Prostate gland (tissue), 2 donors: ENCODE measurements at regions not wholly inside any gene's neighbourhood (a gene's known extent, or its start where the extent isn't known, plus 50 kb on each side); places are given as distances from the start of the nearest gene placed in this dataset.

Experiments used
- DNase-seq: peaks from one replicate; pipeline ENCODE4 v3.0.0-alpha.2; 2019; ENCODE audit warnings: low spot score
- H3K27ac ChIP-seq, 2 donors: fragments of 200-600 bp; sonication (generic); 2 replicates each; pipeline ENCODE4 v1.5.1; 2017 to 2019
- H3K27me3 ChIP-seq: fragments of 200-600 bp; sonication (generic); replicated peaks from 2 replicates; pipeline ENCODE4 v1.5.1; 2019; ENCODE audit not compliant: insufficient read depth
- H3K36me3 ChIP-seq, 2 donors: fragments of 200-600 bp; sonication (generic); 1 replicate in 1 of 2; 2 replicates in 1 of 2; pipeline versions ENCODE4 v1.5.1 to v1.8.1; 2017 to 2019
- H3K4me1 ChIP-seq: fragments of 200-600 bp; sonication (generic); replicated peaks from 2 replicates; pipeline ENCODE4 v1.5.1; 2019
- H3K4me3 ChIP-seq, 2 donors: fragments of 200-600 bp; sonication (generic); 2 replicates each; pipeline ENCODE4 v1.5.1; 2017 to 2019
- H3K9me3 ChIP-seq: fragments of 200-600 bp; sonication (generic); 2 replicates; pipeline ENCODE4 v1.5.1; 2017
- POLR2A ChIP-seq: fragments of 450-650 bp; IDR thresholded peaks from one replicate; pipeline ENCODE4 v1.6.1; 2016; ENCODE audit warnings: antibody characterized with exemption, mild to moderate bottlenecking
- POLR2AphosphoS5 ChIP-seq: sonication (generic); formaldehyde crosslinking; IDR thresholded peaks from one replicate; pipeline ENCODE4 v1.6.1; 2017; ENCODE audit warnings: antibody characterized with exemption
- WGBS: methylation state at CpG from one replicate; pipeline ENCODE4 v1.1.5; 2018; 5-methylcytosine and 5-hydroxymethylcytosine counted together
- intact Hi-C: fragments of 100-400 bp; cut with DNase I; formaldehyde crosslinking; loops from one replicate; pipeline ENCODE4 v1.14.2; 2022
- TF ChIP-seq, protein P1 (sequence below), 4 experiments: fragments of 200-600 bp in 2 of 4; fragments of 450-650 bp in 2 of 4; sonication (generic) in 2 of 4; IDR thresholded peaks; 1 replicate in 3 of 4; 2 replicates in 1 of 4; pipeline ENCODE4 v1.5.1; 2016 to 2019; ENCODE audit warnings: antibody characterized with exemption in 4 of 4, mild to moderate bottlenecking in 2 of 4, moderate library complexity in 2 of 4

DNA sequence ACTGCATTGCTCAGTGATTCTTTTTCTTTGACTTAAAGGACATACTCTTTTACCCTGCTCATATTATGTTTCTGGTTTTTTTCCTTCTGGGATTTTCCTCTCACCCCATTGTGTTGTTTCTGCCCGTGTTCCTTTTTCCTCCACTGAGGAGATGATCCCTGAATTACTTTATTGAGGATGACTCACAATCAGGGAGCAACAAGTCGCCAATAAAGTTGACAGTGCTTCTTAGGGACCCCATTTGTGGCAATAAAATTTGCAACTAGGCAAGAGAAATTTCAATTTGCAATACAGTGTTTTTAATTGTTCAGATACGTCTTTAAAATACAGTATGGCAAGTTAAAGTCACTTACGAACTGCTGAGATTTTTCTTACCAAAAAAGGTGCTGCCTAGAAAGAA, 217.9 kb downstream of the SOX4 start:
- TF ChIP-seq POLR2AphosphoS5 (peak; percentile 5), POLR2A (no peak)
- TF ChIP-seq, protein P1, sequence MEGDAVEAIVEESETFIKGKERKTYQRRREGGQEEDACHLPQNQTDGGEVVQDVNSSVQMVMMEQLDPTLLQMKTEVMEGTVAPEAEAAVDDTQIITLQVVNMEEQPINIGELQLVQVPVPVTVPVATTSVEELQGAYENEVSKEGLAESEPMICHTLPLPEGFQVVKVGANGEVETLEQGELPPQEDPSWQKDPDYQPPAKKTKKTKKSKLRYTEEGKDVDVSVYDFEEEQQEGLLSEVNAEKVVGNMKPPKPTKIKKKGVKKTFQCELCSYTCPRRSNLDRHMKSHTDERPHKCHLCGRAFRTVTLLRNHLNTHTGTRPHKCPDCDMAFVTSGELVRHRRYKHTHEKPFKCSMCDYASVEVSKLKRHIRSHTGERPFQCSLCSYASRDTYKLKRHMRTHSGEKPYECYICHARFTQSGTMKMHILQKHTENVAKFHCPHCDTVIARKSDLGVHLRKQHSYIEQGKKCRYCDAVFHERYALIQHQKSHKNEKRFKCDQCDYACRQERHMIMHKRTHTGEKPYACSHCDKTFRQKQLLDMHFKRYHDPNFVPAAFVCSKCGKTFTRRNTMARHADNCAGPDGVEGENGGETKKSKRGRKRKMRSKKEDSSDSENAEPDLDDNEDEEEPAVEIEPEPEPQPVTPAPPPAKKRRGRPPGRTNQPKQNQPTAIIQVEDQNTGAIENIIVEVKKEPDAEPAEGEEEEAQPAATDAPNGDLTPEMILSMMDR (IDR thresholded peaks at IDR 0.05): no peak
- 46% methylated on average over 4 of the region's 4 CpGs for whole genome bisulfite sequencing
- Histone ChIP-seq H3K27me3 (no peaks in the 10 kb centered on the region), H3K9me3 (no peaks in the 10 kb centered on the region), H3K4me1 (no peaks in the 10 kb centered on the region), H3K27ac (peak overlapping the region in 1 of 2 donors; percentile 1), H3K36me3 (no peaks in the 10 kb centered on the region), H3K4me3 (no peak overlapping the region)
- intact Hi-C loops: no loop called here
- no peak for DNase-seq

DNA sequence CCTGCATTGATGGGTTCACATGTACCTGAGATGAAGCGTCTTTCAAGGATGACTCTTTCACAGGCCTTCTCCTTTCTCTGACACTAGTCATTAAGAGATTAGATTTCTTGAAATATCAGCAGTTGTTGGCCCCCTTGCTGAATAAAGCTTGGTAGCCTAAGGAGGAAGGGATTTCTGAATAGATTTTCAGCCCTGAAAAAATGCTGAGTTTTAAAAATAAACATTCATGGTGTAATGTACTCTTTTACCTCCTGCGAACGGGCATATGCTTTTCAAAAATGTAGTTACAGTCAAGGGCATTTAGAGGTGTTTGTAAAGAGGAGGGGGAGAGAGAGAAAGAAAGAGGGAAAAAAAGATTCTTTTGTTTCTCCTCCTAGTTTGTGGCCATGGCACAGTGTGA, 222.7 kb downstream of the SOX4 start:
- Histone ChIP-seq H3K9me3 (no peaks in the 10 kb centered on the region), H3K36me3 (no peaks in the 10 kb centered on the region), H3K4me3 (no peak overlapping the region), H3K27ac (no peak overlapping the region), H3K4me1 (no peaks in the 10 kb centered on the region), H3K27me3 (no peaks in the 10 kb centered on the region)
- TF ChIP-seq POLR2AphosphoS5 (no peak), POLR2A (no peak)
- TF ChIP-seq, protein P1 (IDR thresholded peaks at IDR 0.05): no peak
- intact Hi-C loops: no loop called here
- WGBS: 93% methylated on average over 3 of the region's 3 CpGs
- DNase-seq: no peak

DNA sequence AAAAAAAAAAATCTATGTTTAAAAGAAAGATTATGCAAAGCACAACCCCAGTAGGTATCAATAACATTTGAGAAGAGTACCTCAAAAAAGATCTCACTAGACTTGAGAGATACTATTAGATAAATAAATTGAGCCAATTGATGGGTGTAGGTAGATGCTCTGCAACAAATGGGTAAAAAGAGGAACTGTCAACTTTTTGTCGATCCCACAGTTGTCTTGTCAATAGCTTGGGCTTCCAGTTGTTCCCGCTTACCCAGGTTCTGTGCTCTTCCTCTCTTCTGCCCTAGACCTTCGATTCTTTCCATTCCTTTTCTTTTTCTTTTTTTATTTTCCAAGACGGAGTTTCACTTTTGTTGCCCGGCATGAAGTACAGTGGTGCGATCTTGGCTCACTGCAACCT, 226.9 kb downstream of the SOX4 start:
- H3K4me1 ChIP-seq: no peaks in the 10 kb centered on the region
- intact Hi-C loops: no loop called here
- TF ChIP-seq POLR2AphosphoS5 (no peak), POLR2A (no peak)
- TF ChIP-seq, protein P1 (IDR thresholded peaks at IDR 0.05): no peak

DNA sequence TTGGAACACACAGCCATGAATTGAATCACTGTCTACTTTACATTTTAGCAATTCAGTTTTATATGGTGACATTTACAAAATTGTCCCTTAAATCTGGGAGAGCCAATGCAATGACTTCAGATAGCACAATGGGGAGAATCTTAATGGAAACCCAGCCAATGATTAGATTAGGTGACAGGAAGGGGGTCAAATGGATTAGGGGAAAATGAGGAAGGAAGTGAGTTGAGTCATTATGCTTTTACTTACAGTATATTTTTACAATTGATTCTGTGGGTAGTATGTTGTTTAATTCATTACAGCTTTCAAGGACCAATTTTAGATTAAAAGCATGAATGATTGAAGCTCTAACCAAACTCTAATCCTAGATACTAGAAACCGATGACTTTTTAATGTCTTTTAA, 229.8 kb downstream of the SOX4 start:
- intact Hi-C loops: no loop called here

More for the DNA sequence above, 226.9 kb downstream of the SOX4 start:
- DNase-seq: no peak
- Histone ChIP-seq H3K9me3 (no peaks in the 10 kb centered on the region), H3K4me3 (no peak overlapping the region), H3K27me3 (no peaks in the 10 kb centered on the region), H3K36me3 (no peaks in the 10 kb centered on the region), H3K27ac (no peak overlapping the region)
- WGBS: 98% methylated on average over 6 of the region's 6 CpGs

More for the DNA sequence above, 229.8 kb downstream of the SOX4 start:
- no peaks in the 10 kb centered on the region for H3K9me3 ChIP-seq
- no peaks in the 10 kb centered on the region for H3K36me3 ChIP-seq
- no peak for DNase-seq
- no peaks in the 10 kb centered on the region for H3K4me1 ChIP-seq
- H3K27me3 ChIP-seq: no peaks in the 10 kb centered on the region
- 55% methylated on average over 1 of the region's 1 CpG for WGBS
- H3K27ac ChIP-seq: no peak overlapping the region
- no peak overlapping the region for H3K4me3 ChIP-seq
- TF ChIP-seq POLR2AphosphoS5 (no peak), POLR2A (no peak)
- TF ChIP-seq, protein P1 (IDR thresholded peaks at IDR 0.05): no peak
